SK-N-MC (cell line): ENCODE measurements at regions not wholly inside any gene's neighbourhood (a gene's known extent, or its start where the extent isn't known, plus 50 kb on each side); places are given as distances from the start of the nearest gene placed in this dataset.

Experiments used
- EZH2 ChIP-seq: fragments of 200-600 bp; sonication (generic); IDR thresholded peaks from one replicate; pipeline ENCODE4 v1.6.1; 2017; ENCODE audit warnings: antibody characterized with exemption
- FOXP2 ChIP-seq: optimal IDR thresholded peaks from 2 replicates; pipeline ENCODE3; 2011; ENCODE audit warnings: mild to moderate bottlenecking, moderate library complexity; ENCODE audit not compliant: insufficient read depth; ENCODE audit errors: extremely low read length, control extremely low read depth
- POLR2AphosphoS5 ChIP-seq: IDR thresholded peaks from 2 replicates; pipeline ENCODE4 v1.6.1; 2012; ENCODE audit warnings: mild to moderate bottlenecking, low read depth, low read length, borderline replicate concordance

DNA sequence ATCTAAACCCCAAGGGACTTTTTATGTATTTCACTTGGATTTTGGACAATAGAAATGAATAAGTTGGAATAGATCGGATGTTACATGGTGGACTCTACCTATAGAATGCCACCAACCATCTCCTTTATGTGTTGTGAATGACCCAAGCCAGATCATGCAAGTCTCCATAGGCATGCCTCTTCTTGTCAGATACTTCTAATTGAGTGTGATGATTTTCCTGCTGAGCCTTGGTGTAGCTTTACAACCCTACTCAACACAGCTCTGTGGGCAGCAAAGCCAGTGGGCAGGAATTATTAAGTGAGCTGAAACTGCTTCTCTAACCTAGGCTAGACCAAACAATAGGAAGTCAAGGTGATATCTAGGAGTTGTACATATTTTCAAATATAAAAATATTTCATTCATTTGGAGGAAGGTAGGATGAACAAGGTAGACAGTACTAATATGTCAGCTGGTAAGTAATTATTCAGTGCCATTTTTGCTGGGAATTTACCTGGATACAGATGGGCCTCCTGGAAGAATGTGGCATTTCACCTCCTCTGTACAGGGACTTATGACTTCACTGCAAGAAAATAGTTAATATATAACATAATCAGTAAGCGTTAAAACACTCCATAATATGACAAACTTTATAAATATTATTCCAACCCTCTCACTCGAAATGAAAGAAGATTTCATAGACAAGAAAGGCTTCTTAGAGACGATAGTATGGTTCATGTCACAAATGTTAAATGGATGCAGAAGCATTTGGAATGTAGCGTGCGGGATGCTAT, 298.0 kb upstream of the FAT1 start:
- no peak for TF ChIP-seq POLR2AphosphoS5
- TF ChIP-seq EZH2, result no peak
- TF ChIP-seq FOXP2, result no peak
